Adrenal gland (tissue), 9 donors: ENCODE measurements at regions not wholly inside any gene's neighbourhood (a gene's known extent, or its start where the extent isn't known, plus 50 kb on each side); places are given as distances from the start of the nearest gene placed in this dataset.

Experiments used
- DNase-seq, 7 donors: peaks; one replicate each; pipeline ENCODE4 v3.0.0-alpha.2; 2019 to 2020
- H3K27ac ChIP-seq, 5 donors: fragments of 200-600 bp; sonication (generic) in 4 of 5; 1 replicate in 3 of 5; 2 replicates in 2 of 5; pipeline versions ENCODE4 v1.5.1 to v1.8.0; 2016 to 2020; ENCODE audit warnings: mild to moderate bottlenecking in 1 of 5
- H3K27me3 ChIP-seq: fragments of 200-600 bp; 2 replicates; pipeline ENCODE4 v1.8.0; 2021
- H3K36me3 ChIP-seq, 2 donors: fragments of 200-600 bp; replicated peaks in 1 of 2; 1 replicate in 1 of 2; 2 replicates in 1 of 2; pipeline versions ENCODE4 v1.5.1 to v1.8.0; 2018 to 2022
- H3K4me1 ChIP-seq, 2 donors: fragments of 200-600 bp; replicated peaks in 1 of 2; 1 replicate in 1 of 2; 2 replicates in 1 of 2; pipeline versions ENCODE4 v1.5.1 to v1.8.0; 2018 to 2021
- H3K4me3 ChIP-seq, 4 donors: fragments of 200-600 bp; sonication (generic) in 3 of 4; one replicate each; pipeline ENCODE4 v1.5.1; 2016 to 2018
- H3K9me3 ChIP-seq, 3 donors: fragments of 200-600 bp; sonication (generic) in 1 of 3; replicated peaks in 1 of 3; 1 replicate in 2 of 3; 2 replicates in 1 of 3; pipeline versions ENCODE4 v1.5.1 to v1.8.0; 2016 to 2021
- POLR2A ChIP-seq, 2 donors: fragments of 450-650 bp; IDR thresholded peaks; one replicate each; pipeline ENCODE4 v1.6.1; 2017; ENCODE audit warnings: antibody characterized with exemption in 2 of 2, mild to moderate bottlenecking in 2 of 2, moderate library complexity in 1 of 2
- WGBS, 4 donors: extraction: QIAGEN DNeasy Blood & Tissue Kit in 2 of 4; methylation state at CpG; one replicate each; pipeline versions ENCODE4 v1.1.5 to v1.1.7; 2013 to 2017; 5-methylcytosine and 5-hydroxymethylcytosine counted together
- intact Hi-C, 2 donors: fragments of 100-400 bp; cut with DNase I; formaldehyde crosslinking; loops; one replicate each; pipeline versions ENCODE4 v1.14.1 to v1.15.0; 2022 to 2023
- TF ChIP-seq, protein P1 (sequence below), 6 experiments: fragments of 450-650 bp in 4 of 6; fragments of 200-600 bp in 2 of 6; sonication (generic) in 1 of 6; IDR thresholded peaks; 1 replicate in 5 of 6; 2 replicates in 1 of 6; pipeline versions ENCODE4 v1.5.1 to v1.8.0; 2016 to 2021; ENCODE audit warnings: antibody characterized with exemption in 6 of 6, mild to moderate bottlenecking in 2 of 6, moderate library complexity in 1 of 6
- donor health status: healthy with polysubstance abuse.
- donor health status: Bipolar disorder and iron deficiency.
- donor health status: DM: yes; HTN: yes; CAD: no.
- donor health status: DM: no; HTN: no; CAD: no.
- donor health status: DM: no; HTN: no; CAD: no.

- WGBS, 4 donors: 81 to 90% (median 84%) methylated on average over 4 of the region's 4 CpGs
- Histone ChIP-seq H3K4me1 (no peaks in the 10 kb centered on the region), H3K36me3 (no peaks in the 10 kb centered on the region)
These were observed 73.1 kb upstream of the CACHD1 start for GRCh38 chr1:64396817-64397216.

GRCh38 chr1:64397541-64397940, 72.4 kb upstream of the CACHD1 start:
- Histone ChIP-seq H3K4me3 (no peak overlapping the region), H3K27ac (no peak overlapping the region), H3K27me3 (no peaks in the 10 kb centered on the region), H3K9me3 (no peaks in the 10 kb centered on the region), H3K36me3 (no peaks in the 10 kb centered on the region), H3K4me1 (no peaks in the 10 kb centered on the region)
- no peak for TF ChIP-seq POLR2A (IDR thresholded peaks at IDR 0.05)
- TF ChIP-seq, protein P1, sequence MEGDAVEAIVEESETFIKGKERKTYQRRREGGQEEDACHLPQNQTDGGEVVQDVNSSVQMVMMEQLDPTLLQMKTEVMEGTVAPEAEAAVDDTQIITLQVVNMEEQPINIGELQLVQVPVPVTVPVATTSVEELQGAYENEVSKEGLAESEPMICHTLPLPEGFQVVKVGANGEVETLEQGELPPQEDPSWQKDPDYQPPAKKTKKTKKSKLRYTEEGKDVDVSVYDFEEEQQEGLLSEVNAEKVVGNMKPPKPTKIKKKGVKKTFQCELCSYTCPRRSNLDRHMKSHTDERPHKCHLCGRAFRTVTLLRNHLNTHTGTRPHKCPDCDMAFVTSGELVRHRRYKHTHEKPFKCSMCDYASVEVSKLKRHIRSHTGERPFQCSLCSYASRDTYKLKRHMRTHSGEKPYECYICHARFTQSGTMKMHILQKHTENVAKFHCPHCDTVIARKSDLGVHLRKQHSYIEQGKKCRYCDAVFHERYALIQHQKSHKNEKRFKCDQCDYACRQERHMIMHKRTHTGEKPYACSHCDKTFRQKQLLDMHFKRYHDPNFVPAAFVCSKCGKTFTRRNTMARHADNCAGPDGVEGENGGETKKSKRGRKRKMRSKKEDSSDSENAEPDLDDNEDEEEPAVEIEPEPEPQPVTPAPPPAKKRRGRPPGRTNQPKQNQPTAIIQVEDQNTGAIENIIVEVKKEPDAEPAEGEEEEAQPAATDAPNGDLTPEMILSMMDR (IDR thresholded peaks at IDR 0.05): no peak
- intact Hi-C loops: no loop called here
- no peak for DNase-seq
- WGBS, 4 donors: 75 to 83% (median 81%) methylated on average over 2 of the region's 2 CpGs

More at GRCh38 chr1:64396817-64397216, 73.1 kb upstream of the CACHD1 start:
- no peak for TF ChIP-seq POLR2A (IDR thresholded peaks at IDR 0.05)
- TF ChIP-seq, protein P1 (IDR thresholded peaks at IDR 0.05): no peak
- Histone ChIP-seq H3K4me3 (no peak overlapping the region), H3K27ac (no peak overlapping the region), H3K9me3 (no peaks in the 10 kb centered on the region), H3K27me3 (no peaks in the 10 kb centered on the region)
- intact Hi-C loops: no loop called here
- DNase-seq: peak in 1 of 7 donors; percentile 2

DNA sequence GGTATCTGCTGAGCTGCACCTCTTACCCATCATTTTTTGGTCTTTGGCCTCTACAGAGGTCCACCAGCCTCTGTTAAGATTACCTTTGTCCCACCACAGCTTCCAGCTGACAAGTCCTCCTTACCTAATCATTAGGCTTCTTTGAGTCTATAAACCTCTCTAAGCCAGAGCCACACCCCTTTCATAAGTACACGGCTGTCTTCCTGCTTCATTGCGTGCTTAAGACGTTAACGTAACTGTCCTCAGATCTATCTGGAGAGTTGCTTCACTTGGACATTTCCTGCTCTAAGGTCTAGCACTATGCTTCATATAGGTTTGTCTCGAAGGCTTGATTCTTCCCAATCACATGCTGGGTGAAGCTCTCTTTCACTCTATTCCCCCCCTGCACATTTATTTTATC, 71.0 kb upstream of the CACHD1 start:
- Histone ChIP-seq H3K9me3 (no peaks in the 10 kb centered on the region), H3K4me3 (no peak overlapping the region), H3K27me3 (no peaks in the 10 kb centered on the region), H3K27ac (no peak overlapping the region), H3K4me1 (no peaks in the 10 kb centered on the region), H3K36me3 (no peaks in the 10 kb centered on the region)
- 88 to 93% (median 90%) methylated on average over 5 of the region's 5 CpGs for WGBS, 4 donors
- DNase-seq: no peak
- no peak for TF ChIP-seq POLR2A (IDR thresholded peaks at IDR 0.05)
- TF ChIP-seq, protein P1 (IDR thresholded peaks at IDR 0.05): no peak
- intact Hi-C loops: no loop called here

DNA sequence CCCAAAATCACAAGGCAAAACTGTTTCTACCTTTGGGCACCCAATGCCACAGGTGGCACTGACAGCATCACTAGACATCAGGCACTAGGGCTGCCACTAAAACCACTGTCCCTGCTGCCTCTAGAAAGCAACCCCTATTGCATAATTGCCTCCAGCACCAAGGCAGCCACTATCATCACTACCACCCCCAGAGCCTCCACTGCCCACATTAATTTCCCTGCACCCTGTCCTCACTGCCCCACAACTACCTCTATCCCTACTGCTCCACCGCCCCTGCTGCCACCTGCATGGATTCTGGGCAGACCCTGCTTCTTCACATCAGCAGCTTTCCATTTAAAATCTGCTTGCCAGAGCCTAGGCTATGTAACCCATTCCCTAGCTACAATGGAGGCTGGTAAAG, 68.6 kb upstream of the CACHD1 start:
- H3K27ac ChIP-seq: no peak overlapping the region
- H3K36me3 ChIP-seq: no peaks in the 10 kb centered on the region
- WGBS, 4 donors: 88 to 98% (median 92%) methylated on average over 1 of the region's 1 CpG
- DNase-seq: no peak
- intact Hi-C loops: no loop called here
- no peak overlapping the region for H3K4me3 ChIP-seq
- TF ChIP-seq, protein P1 (IDR thresholded peaks at IDR 0.05): no peak
- H3K27me3 ChIP-seq: no peaks in the 10 kb centered on the region
- H3K4me1 ChIP-seq: no peaks in the 10 kb centered on the region
- no peaks in the 10 kb centered on the region for H3K9me3 ChIP-seq
